Esophagus squamous epithelium (tissue), 5 donors: ENCODE measurements at regions not wholly inside any gene's neighbourhood (a gene's known extent, or its start where the extent isn't known, plus 50 kb on each side); places are given as distances from the start of the nearest gene placed in this dataset.

Experiments
- DNase-seq: peaks from one replicate; lab custom pipeline; 2025; lab: John Stamatoyannopoulos, UW
- H3K27ac ChIP-seq, 4 donors: fragments of 200-600 bp; sonication (generic); one replicate each; pipeline ENCODE4 v1.5.1; 2016 to 2019; ENCODE audit warnings: mild to moderate bottlenecking in 1 of 4
- H3K27me3 ChIP-seq, 4 donors: fragments of 200-600 bp; sonication (generic); 1 replicate in 3 of 4; 2 replicates in 1 of 4; pipeline versions ENCODE4 v1.5.1 to v1.6.0; 2017 to 2021; ENCODE audit warnings: antibody characterized with exemption in 1 of 4
- H3K36me3 ChIP-seq, 3 donors: fragments of 200-600 bp; sonication (generic); one replicate each; pipeline ENCODE4 v1.5.1; 2016 to 2019
- H3K4me1 ChIP-seq, 3 donors: fragments of 200-600 bp; sonication (generic); one replicate each; pipeline ENCODE4 v1.5.1; 2017 to 2019
- H3K4me3 ChIP-seq, 4 donors: fragments of 200-600 bp; sonication (generic); 1 replicate in 3 of 4; 2 replicates in 1 of 4; pipeline ENCODE4 v1.5.1; 2016 to 2019; ENCODE audit warnings: mild to moderate bottlenecking in 2 of 4, moderate library complexity in 1 of 4
- H3K9me3 ChIP-seq, 3 donors: fragments of 200-600 bp; sonication (generic); one replicate each; pipeline ENCODE4 v1.5.1; 2016 to 2019
- POLR2A ChIP-seq, 4 donors: fragments of 450-650 bp; IDR thresholded peaks; one replicate each; pipeline ENCODE4 v1.6.1; 2017; ENCODE audit warnings: antibody characterized with exemption in 4 of 4, mild to moderate bottlenecking in 4 of 4, moderate library complexity in 3 of 4
- WGBS, 2 donors: methylation state at CpG; one replicate each; pipeline ENCODE4 v1.1.5; 2018; 5-methylcytosine and 5-hydroxymethylcytosine counted together
- intact Hi-C: fragments of 100-400 bp; cut with DNase I; formaldehyde crosslinking; loops from one replicate; pipeline ENCODE4 v1.15.0; 2022
- TF ChIP-seq, protein P1 (sequence below), 6 experiments: fragments of 450-650 bp in 4 of 6; fragments of 200-600 bp in 2 of 6; sonication (generic) in 2 of 6; IDR thresholded peaks; one replicate each; pipeline ENCODE4 v1.5.1; 2016 to 2019; ENCODE audit warnings: antibody characterized with exemption in 6 of 6, mild to moderate bottlenecking in 4 of 6, moderate library complexity in 4 of 6
- donor health status: DM: yes; HTN: yes; CAD: no.

DNA sequence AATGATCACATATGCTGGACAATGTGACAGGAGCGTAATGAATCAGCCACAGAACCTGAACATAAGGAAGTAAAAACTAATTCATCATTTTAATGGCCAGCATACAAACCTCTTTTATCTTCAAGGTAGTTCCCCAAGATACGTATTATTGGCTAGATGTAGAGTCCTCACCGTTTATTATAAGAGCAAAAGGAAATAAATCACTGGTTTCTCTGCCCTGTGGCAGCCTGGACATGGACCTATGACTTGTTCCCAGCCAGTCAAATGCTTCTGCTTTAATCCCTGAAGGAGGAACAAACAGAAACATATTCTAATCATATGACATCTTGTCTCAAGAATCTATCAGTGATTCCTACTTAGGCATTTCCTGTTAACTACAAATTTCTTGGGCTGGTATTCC lies 86.8 kb upstream of the FAM241A start:
- intact Hi-C loops, result no loop called here
- DNase-seq, result no peak
- H3K36me3 ChIP-seq, result no peaks in the 10 kb centered on the region
- no peaks in the 10 kb centered on the region for H3K27me3 ChIP-seq
- H3K9me3 ChIP-seq, result no peaks in the 10 kb centered on the region
- 17 to 32% methylated on average over 3 of the region's 3 CpGs for WGBS, 2 donors
- no peak for TF ChIP-seq POLR2A (IDR thresholded peaks at IDR 0.05)
- TF ChIP-seq, protein P1, sequence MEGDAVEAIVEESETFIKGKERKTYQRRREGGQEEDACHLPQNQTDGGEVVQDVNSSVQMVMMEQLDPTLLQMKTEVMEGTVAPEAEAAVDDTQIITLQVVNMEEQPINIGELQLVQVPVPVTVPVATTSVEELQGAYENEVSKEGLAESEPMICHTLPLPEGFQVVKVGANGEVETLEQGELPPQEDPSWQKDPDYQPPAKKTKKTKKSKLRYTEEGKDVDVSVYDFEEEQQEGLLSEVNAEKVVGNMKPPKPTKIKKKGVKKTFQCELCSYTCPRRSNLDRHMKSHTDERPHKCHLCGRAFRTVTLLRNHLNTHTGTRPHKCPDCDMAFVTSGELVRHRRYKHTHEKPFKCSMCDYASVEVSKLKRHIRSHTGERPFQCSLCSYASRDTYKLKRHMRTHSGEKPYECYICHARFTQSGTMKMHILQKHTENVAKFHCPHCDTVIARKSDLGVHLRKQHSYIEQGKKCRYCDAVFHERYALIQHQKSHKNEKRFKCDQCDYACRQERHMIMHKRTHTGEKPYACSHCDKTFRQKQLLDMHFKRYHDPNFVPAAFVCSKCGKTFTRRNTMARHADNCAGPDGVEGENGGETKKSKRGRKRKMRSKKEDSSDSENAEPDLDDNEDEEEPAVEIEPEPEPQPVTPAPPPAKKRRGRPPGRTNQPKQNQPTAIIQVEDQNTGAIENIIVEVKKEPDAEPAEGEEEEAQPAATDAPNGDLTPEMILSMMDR (IDR thresholded peaks at IDR 0.05), result no peak
- no peak overlapping the region for H3K4me3 ChIP-seq
- peak overlapping the region in 1 of 4 donors; percentile 5 for H3K27ac ChIP-seq
- H3K4me1 ChIP-seq, result peaks cover 0 to 28% (median 9%) of the 10 kb centered on the region in 3 donors

DNA sequence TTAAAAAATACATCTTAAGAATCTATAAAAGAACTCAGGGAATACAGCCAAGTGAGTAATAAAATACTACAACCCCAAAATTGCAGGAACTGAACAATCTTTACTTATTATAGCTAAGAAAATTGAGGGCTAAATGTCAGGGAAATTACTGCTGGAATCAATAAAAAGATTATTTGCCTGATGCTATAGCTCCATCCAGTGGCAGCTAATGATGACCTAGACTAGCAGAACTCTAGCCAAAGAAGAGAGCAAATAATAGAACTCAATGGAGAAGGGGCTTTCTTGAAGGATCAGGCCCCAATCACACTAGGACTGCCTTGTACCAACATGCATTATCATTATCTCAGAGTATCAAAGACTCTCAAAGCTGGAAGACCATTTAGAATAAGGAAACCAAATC lies 85.0 kb upstream of the FAM241A start:
- H3K9me3 ChIP-seq, result no peaks in the 10 kb centered on the region
- TF ChIP-seq, protein P1 (IDR thresholded peaks at IDR 0.05), result peak in 5 of 6 experiments; percentile 33 to 61 (median 35)
- TF ChIP-seq POLR2A (IDR thresholded peaks at IDR 0.05), result no peak
- H3K36me3 ChIP-seq, result no peaks in the 10 kb centered on the region
- H3K4me3 ChIP-seq, result no peak overlapping the region
- H3K4me1 ChIP-seq, result peaks cover 0 to 13% (median 4%) of the 10 kb centered on the region in 3 donors
- no peak for DNase-seq
- no peak overlapping the region for H3K27ac ChIP-seq
- H3K27me3 ChIP-seq, result no peaks in the 10 kb centered on the region
- intact Hi-C loops, result no loop called here

DNA sequence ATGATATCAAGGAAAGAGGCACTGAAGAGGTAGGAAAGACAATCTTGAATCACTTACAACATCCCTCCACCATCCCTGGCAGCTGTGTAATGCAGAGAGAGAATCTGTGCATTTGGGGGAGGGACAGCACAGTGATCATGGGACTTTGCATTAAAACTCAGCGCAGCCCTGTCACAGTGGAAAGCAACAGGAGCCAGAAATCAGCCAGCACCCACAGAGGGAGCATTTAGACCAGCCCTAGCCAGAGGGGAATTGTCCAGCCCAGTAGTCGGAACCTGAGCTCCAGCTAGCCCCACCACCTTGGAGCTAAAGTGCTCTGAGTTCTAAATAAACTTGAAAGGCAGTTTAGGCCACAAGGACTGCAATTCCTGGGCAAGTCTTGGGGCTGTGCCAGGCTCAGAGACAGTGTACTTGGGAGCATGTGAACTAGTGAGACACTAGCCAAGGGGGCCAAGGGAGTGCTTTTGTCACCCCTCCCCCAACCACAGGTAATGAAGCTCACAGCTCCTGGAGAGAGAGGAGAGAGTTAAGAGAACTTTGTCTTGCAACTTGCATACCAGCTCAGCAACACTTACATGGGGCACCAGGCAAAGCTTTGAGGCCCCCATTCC lies 83.9 kb upstream of the FAM241A start:
- DNase-seq, result no peak
- 66 to 70% methylated on average over 2 of the region's 2 CpGs for WGBS, 2 donors
- Histone ChIP-seq H3K27ac (no peak overlapping the region), H3K4me3 (no peak overlapping the region), H3K4me1 (peaks cover 0 to 11% (median 3%) of the 10 kb centered on the region in 3 donors), H3K36me3 (no peaks in the 10 kb centered on the region), H3K27me3 (no peaks in the 10 kb centered on the region), H3K9me3 (no peaks in the 10 kb centered on the region)
- intact Hi-C loops, result no loop called here
- TF ChIP-seq, protein P1 (IDR thresholded peaks at IDR 0.05), result no peak
- TF ChIP-seq POLR2A (IDR thresholded peaks at IDR 0.05), result no peak

DNA sequence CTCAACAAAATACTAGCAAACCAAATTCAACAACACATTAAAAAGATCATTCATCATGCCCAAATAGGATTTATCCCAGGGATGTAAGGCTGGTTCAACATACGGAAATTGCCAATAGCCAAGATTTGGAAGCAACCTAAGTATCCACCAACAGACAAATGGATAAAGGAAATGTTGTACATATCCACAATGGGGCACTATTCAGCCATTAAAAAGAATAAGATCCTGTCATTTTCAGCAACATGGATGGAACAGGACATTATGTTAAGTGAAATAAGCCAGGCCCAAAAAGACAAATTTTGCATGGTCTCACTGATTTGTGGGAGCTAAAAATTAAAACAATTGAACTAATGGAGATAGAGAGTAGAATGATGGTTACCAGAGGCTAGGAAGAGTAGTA lies 82.0 kb upstream of the FAM241A start:
- intact Hi-C loops, result no loop called here
- no peaks in the 10 kb centered on the region for H3K36me3 ChIP-seq
- no peak for DNase-seq
- peaks cover 0 to 6% (median 3%) of the 10 kb centered on the region in 3 donors for H3K4me1 ChIP-seq
- H3K27ac ChIP-seq, result no peak overlapping the region
- no peaks in the 10 kb centered on the region for H3K27me3 ChIP-seq
- TF ChIP-seq, protein P1 (IDR thresholded peaks at IDR 0.05), result no peak
- no peak for TF ChIP-seq POLR2A (IDR thresholded peaks at IDR 0.05)
- 71 to 82% methylated on average over 1 of the region's 1 CpG for WGBS, 2 donors
- no peaks in the 10 kb centered on the region for H3K9me3 ChIP-seq
- no peak overlapping the region for H3K4me3 ChIP-seq

DNA sequence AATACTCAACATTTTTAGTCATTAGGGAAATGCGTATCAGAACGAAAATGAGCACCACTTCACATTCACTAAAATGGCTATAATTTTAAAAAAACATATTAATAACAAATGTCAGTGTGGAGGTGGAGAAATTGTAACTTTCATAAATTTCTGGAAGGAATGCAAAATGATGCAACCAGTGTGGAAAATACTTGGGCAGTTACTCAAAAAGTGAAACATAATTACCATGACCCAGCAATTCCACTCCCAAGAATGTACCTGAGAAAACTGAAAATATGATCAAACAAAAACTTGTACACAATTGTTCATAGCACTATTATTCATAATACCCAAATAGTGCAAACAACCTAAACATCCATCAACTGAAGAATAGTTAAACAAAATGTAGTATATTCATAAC lies 76.1 kb upstream of the FAM241A start:
- DNase-seq, result no peak
- intact Hi-C loops, result no loop called here
- Histone ChIP-seq H3K4me1 (no peaks in the 10 kb centered on the region), H3K4me3 (no peak overlapping the region), H3K36me3 (no peaks in the 10 kb centered on the region), H3K27ac (no peak overlapping the region), H3K27me3 (no peaks in the 10 kb centered on the region), H3K9me3 (peaks cover 0 to 9% (median 6%) of the 10 kb centered on the region in 3 donors)
- TF ChIP-seq POLR2A (IDR thresholded peaks at IDR 0.05), result no peak
- TF ChIP-seq, protein P1 (IDR thresholded peaks at IDR 0.05), result no peak
- WGBS, 2 donors, result 79 to 88% methylated on average over 2 of the region's 2 CpGs
